ENCODE measurements at regions not wholly inside any gene's neighbourhood (a gene's known extent, or its start where the extent isn't known, plus 50 kb on each side); places are given as distances from the start of the nearest gene placed in this dataset.

- no peaks in the 10 kb centered on the region for H3K9me3 ChIP-seq (ENCODE audit: control insufficient read depth in 3 of 3, low read length in 3 of 3)
- H3K4me3 ChIP-seq (ENCODE audit: low read length in 3 of 3) = no peak overlapping the region
- H3K27me3 ChIP-seq (ENCODE audit: control insufficient read depth in 3 of 3, insufficient read depth in 3 of 3, low read length in 3 of 3) = no peaks in the 10 kb centered on the region
- no peaks in the 10 kb centered on the region for H3K36me3 ChIP-seq (ENCODE audit: control insufficient read depth in 3 of 3, insufficient read depth in 3 of 3, low read length in 3 of 3)
- H3K4me1 ChIP-seq (ENCODE audit: control insufficient read depth in 3 of 3, insufficient read depth in 3 of 3, low read length in 3 of 3) = no peaks in the 10 kb centered on the region
- no peak overlapping the region for H3K9ac ChIP-seq (ENCODE audit: low read depth in 1 of 3, low read length in 3 of 3)
- no peak overlapping the region for H3K27ac ChIP-seq (ENCODE audit: low read depth, low read length)
Observed at GRCh38 chr2:59938181-59938580, 615.3 kb downstream of the BCL11A start.

- H3K27me3 ChIP-seq (ENCODE audit: control insufficient read depth in 3 of 3, insufficient read depth in 3 of 3, low read length in 3 of 3) = no peaks in the 10 kb centered on the region
- H3K4me3 ChIP-seq (ENCODE audit: low read length in 3 of 3) = no peak overlapping the region
- H3K27ac ChIP-seq (ENCODE audit: low read depth, low read length) = no peak overlapping the region
- no peaks in the 10 kb centered on the region for H3K36me3 ChIP-seq (ENCODE audit: control insufficient read depth in 3 of 3, insufficient read depth in 3 of 3, low read length in 3 of 3)
- H3K4me1 ChIP-seq (ENCODE audit: control insufficient read depth in 3 of 3, insufficient read depth in 3 of 3, low read length in 3 of 3) = no peaks in the 10 kb centered on the region
- H3K9me3 ChIP-seq (ENCODE audit: control insufficient read depth in 3 of 3, low read length in 3 of 3) = no peaks in the 10 kb centered on the region
- no peak overlapping the region for H3K9ac ChIP-seq (ENCODE audit: low read depth in 1 of 3, low read length in 3 of 3)
Observed at GRCh38 chr2:59936048-59936447, 617.4 kb downstream of the BCL11A start.

GRCh38 chr2:59935005-59935404, 618.4 kb downstream of the BCL11A start:
- Histone ChIP-seq H3K27ac (ENCODE audit: low read depth, low read length) (no peak overlapping the region), H3K9me3 (ENCODE audit: control insufficient read depth in 3 of 3, low read length in 3 of 3) (no peaks in the 10 kb centered on the region), H3K27me3 (ENCODE audit: control insufficient read depth in 3 of 3, insufficient read depth in 3 of 3, low read length in 3 of 3) (peaks cover 0 to 2% (median 0%) of the 10 kb centered on the region in 3 donors), H3K9ac (ENCODE audit: low read depth in 1 of 3, low read length in 3 of 3) (no peak overlapping the region), H3K4me1 (ENCODE audit: control insufficient read depth in 3 of 3, insufficient read depth in 3 of 3, low read length in 3 of 3) (no peaks in the 10 kb centered on the region), H3K4me3 (ENCODE audit: low read length in 3 of 3) (no peak overlapping the region), H3K36me3 (ENCODE audit: control insufficient read depth in 3 of 3, insufficient read depth in 3 of 3, low read length in 3 of 3) (no peaks in the 10 kb centered on the region)

GRCh38 chr2:59933948-59934347, 619.5 kb downstream of the BCL11A start:
- no peaks in the 10 kb centered on the region for H3K9me3 ChIP-seq (ENCODE audit: control insufficient read depth in 3 of 3, low read length in 3 of 3)
- H3K36me3 ChIP-seq (ENCODE audit: control insufficient read depth in 3 of 3, insufficient read depth in 3 of 3, low read length in 3 of 3) = no peaks in the 10 kb centered on the region
- peaks cover 0 to 2% (median 0%) of the 10 kb centered on the region in 3 donors for H3K27me3 ChIP-seq (ENCODE audit: control insufficient read depth in 3 of 3, insufficient read depth in 3 of 3, low read length in 3 of 3)
- H3K9ac ChIP-seq (ENCODE audit: low read depth in 1 of 3, low read length in 3 of 3) = no peak overlapping the region
- H3K4me3 ChIP-seq (ENCODE audit: low read length in 3 of 3) = no peak overlapping the region
- H3K4me1 ChIP-seq (ENCODE audit: control insufficient read depth in 3 of 3, insufficient read depth in 3 of 3, low read length in 3 of 3) = no peaks in the 10 kb centered on the region
- no peak overlapping the region for H3K27ac ChIP-seq (ENCODE audit: low read depth, low read length)

GRCh38 chr2:59932341-59932740, 621.1 kb downstream of the BCL11A start:
- H3K27me3 ChIP-seq (ENCODE audit: control insufficient read depth in 3 of 3, insufficient read depth in 3 of 3, low read length in 3 of 3) = peaks cover 0 to 2% (median 0%) of the 10 kb centered on the region in 3 donors
- no peak overlapping the region for H3K4me3 ChIP-seq (ENCODE audit: low read length in 3 of 3)
- no peak overlapping the region for H3K27ac ChIP-seq (ENCODE audit: low read depth, low read length)
- no peaks in the 10 kb centered on the region for H3K9me3 ChIP-seq (ENCODE audit: control insufficient read depth in 3 of 3, low read length in 3 of 3)
- no peaks in the 10 kb centered on the region for H3K36me3 ChIP-seq (ENCODE audit: control insufficient read depth in 3 of 3, insufficient read depth in 3 of 3, low read length in 3 of 3)
- H3K9ac ChIP-seq (ENCODE audit: low read depth in 1 of 3, low read length in 3 of 3) = no peak overlapping the region
- no peaks in the 10 kb centered on the region for H3K4me1 ChIP-seq (ENCODE audit: control insufficient read depth in 3 of 3, insufficient read depth in 3 of 3, low read length in 3 of 3)

GRCh38 chr2:59930430-59930829, 623.0 kb downstream of the BCL11A start:
- Histone ChIP-seq H3K9me3 (ENCODE audit: control insufficient read depth in 3 of 3, low read length in 3 of 3) (no peaks in the 10 kb centered on the region), H3K9ac (ENCODE audit: low read depth in 1 of 3, low read length in 3 of 3) (no peak overlapping the region), H3K36me3 (ENCODE audit: control insufficient read depth in 3 of 3, insufficient read depth in 3 of 3, low read length in 3 of 3) (no peaks in the 10 kb centered on the region), H3K4me3 (ENCODE audit: low read length in 3 of 3) (no peak overlapping the region), H3K27me3 (ENCODE audit: control insufficient read depth in 3 of 3, insufficient read depth in 3 of 3, low read length in 3 of 3) (peaks cover 0 to 5% (median 0%) of the 10 kb centered on the region in 3 donors), H3K27ac (ENCODE audit: low read depth, low read length) (no peak overlapping the region), H3K4me1 (ENCODE audit: control insufficient read depth in 3 of 3, insufficient read depth in 3 of 3, low read length in 3 of 3) (no peaks in the 10 kb centered on the region)

- H3K9me3 ChIP-seq (ENCODE audit: control insufficient read depth in 3 of 3, low read length in 3 of 3) = no peaks in the 10 kb centered on the region
- H3K27ac ChIP-seq (ENCODE audit: low read depth, low read length) = no peak overlapping the region
- peaks cover 0 to 7% (median 5%) of the 10 kb centered on the region in 3 donors for H3K27me3 ChIP-seq (ENCODE audit: control insufficient read depth in 3 of 3, insufficient read depth in 3 of 3, low read length in 3 of 3)
- no peak overlapping the region for H3K4me3 ChIP-seq (ENCODE audit: low read length in 3 of 3)
- no peaks in the 10 kb centered on the region for H3K4me1 ChIP-seq (ENCODE audit: control insufficient read depth in 3 of 3, insufficient read depth in 3 of 3, low read length in 3 of 3)
- no peak overlapping the region for H3K9ac ChIP-seq (ENCODE audit: low read depth in 1 of 3, low read length in 3 of 3)
- H3K36me3 ChIP-seq (ENCODE audit: control insufficient read depth in 3 of 3, insufficient read depth in 3 of 3, low read length in 3 of 3) = no peaks in the 10 kb centered on the region
Observed at GRCh38 chr2:59926731-59927130, 626.7 kb downstream of the BCL11A start.

GRCh38 chr2:59925321-59925720, 628.1 kb downstream of the BCL11A start:
- H3K4me3 ChIP-seq (ENCODE audit: low read length in 3 of 3) = no peak overlapping the region
- no peaks in the 10 kb centered on the region for H3K9me3 ChIP-seq (ENCODE audit: control insufficient read depth in 3 of 3, low read length in 3 of 3)
- no peak overlapping the region for H3K27ac ChIP-seq (ENCODE audit: low read depth, low read length)
- no peaks in the 10 kb centered on the region for H3K4me1 ChIP-seq (ENCODE audit: control insufficient read depth in 3 of 3, insufficient read depth in 3 of 3, low read length in 3 of 3)
- peaks cover 0 to 7% (median 3%) of the 10 kb centered on the region in 3 donors for H3K27me3 ChIP-seq (ENCODE audit: control insufficient read depth in 3 of 3, insufficient read depth in 3 of 3, low read length in 3 of 3)
- no peaks in the 10 kb centered on the region for H3K36me3 ChIP-seq (ENCODE audit: control insufficient read depth in 3 of 3, insufficient read depth in 3 of 3, low read length in 3 of 3)
- no peak overlapping the region for H3K9ac ChIP-seq (ENCODE audit: low read depth in 1 of 3, low read length in 3 of 3)

GRCh38 chr2:59924346-59924745, 629.1 kb downstream of the BCL11A start:
- Histone ChIP-seq H3K27me3 (ENCODE audit: control insufficient read depth in 3 of 3, insufficient read depth in 3 of 3, low read length in 3 of 3) (peaks cover 0 to 7% (median 3%) of the 10 kb centered on the region in 3 donors), H3K9ac (ENCODE audit: low read depth in 1 of 3, low read length in 3 of 3) (no peak overlapping the region), H3K4me1 (ENCODE audit: control insufficient read depth in 3 of 3, insufficient read depth in 3 of 3, low read length in 3 of 3) (no peaks in the 10 kb centered on the region), H3K36me3 (ENCODE audit: control insufficient read depth in 3 of 3, insufficient read depth in 3 of 3, low read length in 3 of 3) (no peaks in the 10 kb centered on the region), H3K27ac (ENCODE audit: low read depth, low read length) (no peak overlapping the region), H3K4me3 (ENCODE audit: low read length in 3 of 3) (no peak overlapping the region), H3K9me3 (ENCODE audit: control insufficient read depth in 3 of 3, low read length in 3 of 3) (no peaks in the 10 kb centered on the region)

- no peaks in the 10 kb centered on the region for H3K36me3 ChIP-seq (ENCODE audit: control insufficient read depth in 3 of 3, insufficient read depth in 3 of 3, low read length in 3 of 3)
- H3K27me3 ChIP-seq (ENCODE audit: control insufficient read depth in 3 of 3, insufficient read depth in 3 of 3, low read length in 3 of 3) = peaks cover 0 to 7% (median 3%) of the 10 kb centered on the region in 3 donors
- H3K9ac ChIP-seq (ENCODE audit: low read depth in 1 of 3, low read length in 3 of 3) = no peak overlapping the region
- H3K4me1 ChIP-seq (ENCODE audit: control insufficient read depth in 3 of 3, insufficient read depth in 3 of 3, low read length in 3 of 3) = no peaks in the 10 kb centered on the region
- no peak overlapping the region for H3K27ac ChIP-seq (ENCODE audit: low read depth, low read length)
- no peak overlapping the region for H3K4me3 ChIP-seq (ENCODE audit: low read length in 3 of 3)
- no peaks in the 10 kb centered on the region for H3K9me3 ChIP-seq (ENCODE audit: control insufficient read depth in 3 of 3, low read length in 3 of 3)
Observed at GRCh38 chr2:59922450-59922849, 631.0 kb downstream of the BCL11A start.

- Histone ChIP-seq H3K27me3 (ENCODE audit: control insufficient read depth in 3 of 3, insufficient read depth in 3 of 3, low read length in 3 of 3) (peaks cover 0 to 7% (median 1%) of the 10 kb centered on the region in 3 donors), H3K9me3 (ENCODE audit: control insufficient read depth in 3 of 3, low read length in 3 of 3) (no peaks in the 10 kb centered on the region), H3K27ac (ENCODE audit: low read depth, low read length) (no peak overlapping the region), H3K4me1 (ENCODE audit: control insufficient read depth in 3 of 3, insufficient read depth in 3 of 3, low read length in 3 of 3) (no peaks in the 10 kb centered on the region), H3K4me3 (ENCODE audit: low read length in 3 of 3) (no peak overlapping the region), H3K36me3 (ENCODE audit: control insufficient read depth in 3 of 3, insufficient read depth in 3 of 3, low read length in 3 of 3) (no peaks in the 10 kb centered on the region), H3K9ac (ENCODE audit: low read depth in 1 of 3, low read length in 3 of 3) (no peak overlapping the region)
Observed at GRCh38 chr2:59921743-59922142, 631.7 kb downstream of the BCL11A start.

Measured in skeletal muscle tissue (tissue), 3 donors.